Fibroblast of skin of scalp (primary cell): ENCODE measurements at regions not wholly inside any gene's neighbourhood (a gene's known extent, or its start where the extent isn't known, plus 50 kb on each side); places are given as distances from the start of the nearest gene placed in this dataset.

Experiments used
- DNase-seq: peaks from one replicate; pipeline ENCODE4 v3.0.0-alpha.2; 2013

DNA sequence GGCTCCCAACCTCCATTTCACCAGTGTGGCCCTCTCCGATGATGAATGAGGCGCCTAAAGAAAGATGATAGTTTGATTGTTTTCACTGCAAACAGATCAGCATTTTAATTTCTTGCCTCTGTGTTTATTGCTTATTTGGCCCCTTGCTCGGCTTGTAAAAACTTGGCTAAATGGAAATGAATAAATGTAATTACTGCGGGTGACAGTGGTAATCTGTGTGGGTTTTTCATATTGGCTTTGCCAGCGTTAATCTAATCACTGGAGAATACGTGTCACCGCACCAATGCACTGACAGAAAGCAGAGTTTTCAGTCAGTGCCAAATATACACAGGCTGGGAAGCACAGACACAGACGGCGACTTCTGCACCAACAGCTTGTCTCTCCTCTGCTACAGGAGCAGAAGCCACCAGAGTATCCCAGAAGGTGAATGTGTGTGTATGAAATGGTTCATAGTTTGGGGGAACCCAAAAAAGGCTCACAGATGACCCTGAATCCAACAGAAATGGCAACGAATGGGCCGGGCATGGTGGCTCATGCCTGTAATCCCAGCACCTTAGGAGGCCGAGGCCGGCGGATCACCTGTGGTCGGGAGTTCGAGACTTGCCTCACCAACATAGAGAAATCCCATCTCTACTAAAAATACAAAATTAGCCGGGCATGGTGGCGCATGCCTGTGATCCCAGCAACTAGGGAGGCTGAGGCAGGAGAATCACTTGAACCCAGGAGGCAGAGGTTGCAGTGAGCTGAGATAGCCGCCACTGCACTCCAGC is 534.0 kb downstream of the PKHD1 start:
- DNase-seq, result no peak

DNA sequence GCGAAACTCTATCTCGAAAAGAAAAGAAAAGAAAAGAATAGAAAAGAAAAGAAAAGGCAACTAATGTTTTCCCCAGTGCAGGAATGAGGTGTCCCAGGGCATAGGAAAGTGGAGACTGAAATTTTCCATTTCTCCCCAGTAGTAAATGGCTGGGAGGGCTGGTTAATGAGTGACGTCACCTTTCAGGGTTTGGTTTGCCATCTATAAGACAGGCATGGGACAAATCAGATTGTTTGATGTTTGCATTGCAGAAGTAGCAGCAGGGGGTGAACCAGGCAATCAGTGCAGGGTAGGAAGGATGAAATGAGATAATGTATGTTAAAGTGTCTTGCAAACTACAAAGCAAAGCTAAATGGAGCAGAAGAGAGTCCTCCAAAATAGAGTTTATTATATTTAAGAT is 533.4 kb downstream of the PKHD1 start:
- DNase-seq, result no peak

DNA sequence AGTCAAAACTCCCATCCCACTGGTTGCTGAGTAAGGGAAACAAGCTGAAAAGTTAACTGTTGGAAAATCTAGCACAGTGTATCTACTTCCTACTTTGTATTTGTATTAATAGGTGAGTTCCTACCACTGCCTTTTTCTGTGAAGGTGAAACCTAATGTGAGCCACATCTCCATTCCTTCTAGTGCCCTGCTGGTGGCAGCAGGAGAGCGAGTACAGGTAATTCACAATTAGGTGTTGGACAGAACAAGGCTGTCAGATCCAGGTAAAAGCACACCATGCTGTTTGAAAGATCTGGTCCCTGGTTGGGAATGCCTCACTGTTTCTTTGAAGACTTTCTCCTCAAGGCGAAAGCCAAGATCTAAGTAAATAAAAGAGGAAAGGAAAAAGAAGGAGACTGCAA is 528.4 kb downstream of the PKHD1 start:
- no peak for DNase-seq

DNA sequence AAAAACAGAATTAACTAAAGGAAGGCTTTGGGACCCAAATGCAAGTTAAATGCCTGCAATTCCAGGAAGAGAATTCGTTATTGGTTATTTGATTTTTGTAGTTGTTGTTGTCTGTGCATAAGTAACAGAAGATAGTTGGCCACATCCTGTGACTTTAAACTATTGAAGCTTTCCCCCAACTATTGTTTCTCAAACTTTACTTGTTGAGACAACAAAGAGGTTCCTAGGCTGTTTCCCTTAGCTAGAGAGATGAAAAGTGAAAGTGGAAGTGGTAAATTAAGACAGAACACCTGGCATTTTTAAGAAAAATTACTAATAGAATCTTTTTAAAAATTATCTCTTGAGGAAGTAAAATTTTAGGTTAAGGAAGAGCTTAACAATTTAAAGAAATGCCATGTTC is 525.2 kb downstream of the PKHD1 start:
- no peak for DNase-seq
